NCI-H526 (cell line): ENCODE measurements at regions not wholly inside any gene's neighbourhood (a gene's known extent, or its start where the extent isn't known, plus 50 kb on each side); places are given as distances from the start of the nearest gene placed in this dataset.

Experiments used
- DNase-seq, 2 experiments: peaks; one replicate each; lab custom pipeline; 2025; lab: John Stamatoyannopoulos, UW

- no peak for DNase-seq
These were observed 329.7 kb downstream of the UQCRFS1 start for GRCh38 chr19:28883241-28883693.

- DNase-seq: no peak
These were observed 330.1 kb downstream of the UQCRFS1 start for GRCh38 chr19:28882818-28883217.

GRCh38 chr19:28881616-28882015, 331.3 kb downstream of the UQCRFS1 start:
- no peak for DNase-seq

GRCh38 chr19:28880735-28881401, 332.1 kb downstream of the UQCRFS1 start:
- no peak for DNase-seq

GRCh38 chr19:28878862-28879566, 333.9 kb downstream of the UQCRFS1 start:
- DNase-seq: peak; percentile 76 to 89

- DNase-seq: no peak
These were observed 336.3 kb downstream of the UQCRFS1 start for GRCh38 chr19:28876609-28877123.

- no peak for DNase-seq
These were observed 338.2 kb downstream of the UQCRFS1 start for GRCh38 chr19:28874742-28875141.

GRCh38 chr19:28873301-28873700, 339.6 kb downstream of the UQCRFS1 start:
- DNase-seq: no peak

GRCh38 chr19:28871099-28871725, 341.7 kb downstream of the UQCRFS1 start:
- DNase-seq: no peak

GRCh38 chr19:28869459-28869858, 343.5 kb downstream of the UQCRFS1 start:
- DNase-seq: no peak

GRCh38 chr19:28868836-28869235, 344.1 kb downstream of the UQCRFS1 start:
- DNase-seq: no peak

GRCh38 chr19:28867978-28868377, 345.0 kb downstream of the UQCRFS1 start:
- DNase-seq: no peak

- DNase-seq: no peak
These were observed 348.3 kb downstream of the UQCRFS1 start for GRCh38 chr19:28864577-28865042.

GRCh38 chr19:28864024-28864503, 348.9 kb downstream of the UQCRFS1 start:
- DNase-seq: no peak

GRCh38 chr19:28862238-28862637, 350.7 kb downstream of the UQCRFS1 start:
- DNase-seq: no peak

- DNase-seq: no peak
These were observed 353.1 kb downstream of the UQCRFS1 start for GRCh38 chr19:28859811-28860210.

- no peak for DNase-seq
These were observed 354.0 kb downstream of the UQCRFS1 start for GRCh38 chr19:28858933-28859332.

- no peak for DNase-seq
These were observed 355.0 kb downstream of the UQCRFS1 start for GRCh38 chr19:28857967-28858366.

GRCh38 chr19:28855216-28855615, 357.7 kb downstream of the UQCRFS1 start:
- no peak for DNase-seq

- DNase-seq: no peak
These were observed 365.5 kb downstream of the UQCRFS1 start for GRCh38 chr19:28847468-28847867.

- DNase-seq: no peak
These were observed 366.7 kb downstream of the UQCRFS1 start for GRCh38 chr19:28846094-28846812.
